Esophagus squamous epithelium (tissue), 4 donors: ENCODE measurements at regions not wholly inside any gene's neighbourhood (a gene's known extent, or its start where the extent isn't known, plus 50 kb on each side); places are given as distances from the start of the nearest gene placed in this dataset.

ENCODE experiments used
- CTCF ChIP-seq, 6 experiments: fragments of 450-650 bp in 4 of 6; fragments of 200-600 bp in 2 of 6; sonication (generic) in 2 of 6; IDR thresholded peaks; one replicate each; pipeline ENCODE4 v1.5.1; 2016 to 2019; ENCODE audit warnings: antibody characterized with exemption in 6 of 6, mild to moderate bottlenecking in 4 of 6, moderate library complexity in 4 of 6
- POLR2A ChIP-seq, 4 donors: fragments of 450-650 bp; IDR thresholded peaks; one replicate each; pipeline ENCODE4 v1.6.1; 2017; ENCODE audit warnings: antibody characterized with exemption in 4 of 4, mild to moderate bottlenecking in 4 of 4, moderate library complexity in 3 of 4

GRCh38 chr3:163745204-163745603 is 1333.1 kb downstream of the SI start:
- TF ChIP-seq POLR2A (IDR thresholded peaks at IDR 0.05) (no peak), CTCF (IDR thresholded peaks at IDR 0.05) (no peak)
